C4-2B (cell line): ENCODE measurements at regions not wholly inside any gene's neighbourhood (a gene's known extent, or its start where the extent isn't known, plus 50 kb on each side); places are given as distances from the start of the nearest gene placed in this dataset.

Experiments
- CTCF ChIP-seq: fragments of 450-650 bp; conservative IDR thresholded peaks from 2 replicates; pipeline ENCODE4 v1.5.1; 2017; ENCODE audit warnings: mild to moderate bottlenecking
- ZFX ChIP-seq: fragments of 450-650 bp; IDR thresholded peaks from 2 replicates; pipeline ENCODE4 v1.6.1; 2017

- no peak for TF ChIP-seq CTCF
- no peak for TF ChIP-seq ZFX
These were observed 211.3 kb upstream of the SPAG17 start for GRCh38 chr1:118396279-118396678.
